Nephron progenitor cell (in vitro differentiated cells): ENCODE measurements at regions not wholly inside any gene's neighbourhood (a gene's known extent, or its start where the extent isn't known, plus 50 kb on each side); places are given as distances from the start of the nearest gene placed in this dataset.
A peak's percentile ranks its signal among the peaks of the same experiment; 100 is the strongest.

Experiments
- DNase-seq: peaks from one replicate; pipeline ENCODE4 v3.0.0; 2021
- H3K27ac Mint-ChIP-seq: 2 replicates; pipeline ENCODE4 v1.8.0; 2021; ENCODE audit warnings: mild to moderate bottlenecking, moderate library complexity, mixed read lengths
- H3K27me3 Mint-ChIP-seq: 2 replicates; pipeline ENCODE4 v1.8.0; 2021; ENCODE audit warnings: mild to moderate bottlenecking, low read depth, mixed read lengths; ENCODE audit not compliant: poor library complexity
- H3K36me3 Mint-ChIP-seq: 2 replicates; pipeline ENCODE4 v1.8.0; 2021; ENCODE audit warnings: low read depth, mixed read lengths
- H3K4me1 Mint-ChIP-seq: 2 replicates; pipeline ENCODE4 v1.8.0; 2021; ENCODE audit warnings: mixed read lengths
- H3K4me3 Mint-ChIP-seq: 2 replicates; pipeline ENCODE4 v1.8.0; 2021; ENCODE audit warnings: mild to moderate bottlenecking, moderate library complexity, mixed read lengths
- H3K9me3 Mint-ChIP-seq: 2 replicates; pipeline ENCODE4 v1.8.0; 2021; ENCODE audit warnings: mild to moderate bottlenecking, moderate library complexity, mixed read lengths
- TF ChIP-seq, protein P1 (sequence below): fragments of 200-600 bp; sonication (generic); IDR thresholded peaks from 2 replicates; pipeline ENCODE4 v1.5.0; 2021; ENCODE audit warnings: antibody characterized with exemption

DNA sequence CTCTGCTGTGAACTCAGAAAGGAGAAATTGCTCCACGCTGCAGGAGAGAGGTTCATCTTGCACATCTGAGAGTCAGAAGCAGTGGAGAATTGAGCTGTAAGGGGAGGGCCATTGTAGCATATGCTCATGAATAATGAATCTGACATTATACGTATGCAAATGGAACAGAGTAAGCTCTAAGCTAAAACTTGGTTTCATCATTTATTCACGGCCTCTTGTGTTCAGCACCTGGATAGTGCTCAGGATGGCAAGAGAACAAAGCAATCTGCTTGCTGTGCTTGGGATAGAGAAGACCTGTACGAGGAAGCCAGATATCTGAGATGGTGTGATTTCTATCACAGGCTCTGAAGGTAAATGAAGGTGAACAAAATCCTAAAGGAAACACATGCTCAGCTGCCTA lies 87.9 kb upstream of the GCFC2 start:
- no peaks in the 10 kb centered on the region for H3K9me3 Mint-ChIP-seq
- no peak for DNase-seq
- no peaks in the 10 kb centered on the region for H3K36me3 Mint-ChIP-seq
- H3K27me3 Mint-ChIP-seq = no peaks in the 10 kb centered on the region
- TF ChIP-seq, protein P1, sequence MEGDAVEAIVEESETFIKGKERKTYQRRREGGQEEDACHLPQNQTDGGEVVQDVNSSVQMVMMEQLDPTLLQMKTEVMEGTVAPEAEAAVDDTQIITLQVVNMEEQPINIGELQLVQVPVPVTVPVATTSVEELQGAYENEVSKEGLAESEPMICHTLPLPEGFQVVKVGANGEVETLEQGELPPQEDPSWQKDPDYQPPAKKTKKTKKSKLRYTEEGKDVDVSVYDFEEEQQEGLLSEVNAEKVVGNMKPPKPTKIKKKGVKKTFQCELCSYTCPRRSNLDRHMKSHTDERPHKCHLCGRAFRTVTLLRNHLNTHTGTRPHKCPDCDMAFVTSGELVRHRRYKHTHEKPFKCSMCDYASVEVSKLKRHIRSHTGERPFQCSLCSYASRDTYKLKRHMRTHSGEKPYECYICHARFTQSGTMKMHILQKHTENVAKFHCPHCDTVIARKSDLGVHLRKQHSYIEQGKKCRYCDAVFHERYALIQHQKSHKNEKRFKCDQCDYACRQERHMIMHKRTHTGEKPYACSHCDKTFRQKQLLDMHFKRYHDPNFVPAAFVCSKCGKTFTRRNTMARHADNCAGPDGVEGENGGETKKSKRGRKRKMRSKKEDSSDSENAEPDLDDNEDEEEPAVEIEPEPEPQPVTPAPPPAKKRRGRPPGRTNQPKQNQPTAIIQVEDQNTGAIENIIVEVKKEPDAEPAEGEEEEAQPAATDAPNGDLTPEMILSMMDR = no peak
- H3K4me3 Mint-ChIP-seq = no peak overlapping the region
- H3K27ac Mint-ChIP-seq = no peak overlapping the region
- H3K4me1 Mint-ChIP-seq = no peaks in the 10 kb centered on the region

DNA sequence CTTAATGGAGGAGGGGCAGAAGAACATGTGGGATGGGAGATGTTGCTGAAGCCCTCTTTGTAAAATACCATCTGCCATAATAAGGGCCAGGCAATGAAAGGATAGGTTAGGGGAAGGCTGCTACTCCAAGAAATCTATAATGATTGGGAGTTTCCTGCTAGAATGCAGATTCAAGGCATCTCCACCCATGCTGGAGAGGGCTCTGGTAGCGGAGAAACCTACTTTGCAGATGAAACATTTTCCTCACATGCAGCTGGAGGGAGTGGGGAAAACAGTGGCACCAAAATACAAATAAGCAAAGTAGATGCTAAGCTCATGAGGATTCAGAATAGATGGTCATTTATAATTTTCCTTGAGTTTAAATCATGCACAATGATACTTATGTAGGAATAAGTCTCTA lies 82.3 kb upstream of the GCFC2 start:
- no peak overlapping the region for H3K4me3 Mint-ChIP-seq
- H3K36me3 Mint-ChIP-seq = no peaks in the 10 kb centered on the region
- H3K27ac Mint-ChIP-seq = no peak overlapping the region
- no peak for DNase-seq
- no peaks in the 10 kb centered on the region for H3K27me3 Mint-ChIP-seq
- TF ChIP-seq, protein P1 = no peak
- no peaks in the 10 kb centered on the region for H3K9me3 Mint-ChIP-seq
- peaks cover 7% of the 10 kb centered on the region for H3K4me1 Mint-ChIP-seq

DNA sequence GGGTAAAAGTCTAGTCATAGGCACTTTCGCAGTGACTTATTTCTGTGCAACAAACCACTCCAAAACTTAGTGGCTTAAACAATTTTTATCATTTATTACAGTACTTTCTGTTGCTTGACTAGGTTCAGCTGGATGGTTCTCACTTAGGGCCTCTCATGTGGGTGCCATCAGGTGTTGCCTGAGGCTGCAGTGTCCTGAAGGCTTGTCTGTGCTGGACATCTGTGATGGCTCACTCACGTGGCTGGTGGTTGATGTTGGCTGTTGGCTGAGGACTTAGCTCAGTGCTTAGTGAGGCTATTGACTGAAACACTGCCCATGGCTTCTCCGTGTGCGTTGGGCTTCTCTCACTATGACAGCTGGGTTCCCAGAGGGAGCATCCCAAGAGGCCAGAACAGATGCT lies 81.4 kb upstream of the GCFC2 start:
- TF ChIP-seq, protein P1 = no peak
- no peaks in the 10 kb centered on the region for H3K36me3 Mint-ChIP-seq
- DNase-seq = no peak
- H3K4me1 Mint-ChIP-seq = peaks cover 13% of the 10 kb centered on the region
- H3K27me3 Mint-ChIP-seq = no peaks in the 10 kb centered on the region
- H3K4me3 Mint-ChIP-seq = no peak overlapping the region
- no peaks in the 10 kb centered on the region for H3K9me3 Mint-ChIP-seq
- H3K27ac Mint-ChIP-seq = no peak overlapping the region

DNA sequence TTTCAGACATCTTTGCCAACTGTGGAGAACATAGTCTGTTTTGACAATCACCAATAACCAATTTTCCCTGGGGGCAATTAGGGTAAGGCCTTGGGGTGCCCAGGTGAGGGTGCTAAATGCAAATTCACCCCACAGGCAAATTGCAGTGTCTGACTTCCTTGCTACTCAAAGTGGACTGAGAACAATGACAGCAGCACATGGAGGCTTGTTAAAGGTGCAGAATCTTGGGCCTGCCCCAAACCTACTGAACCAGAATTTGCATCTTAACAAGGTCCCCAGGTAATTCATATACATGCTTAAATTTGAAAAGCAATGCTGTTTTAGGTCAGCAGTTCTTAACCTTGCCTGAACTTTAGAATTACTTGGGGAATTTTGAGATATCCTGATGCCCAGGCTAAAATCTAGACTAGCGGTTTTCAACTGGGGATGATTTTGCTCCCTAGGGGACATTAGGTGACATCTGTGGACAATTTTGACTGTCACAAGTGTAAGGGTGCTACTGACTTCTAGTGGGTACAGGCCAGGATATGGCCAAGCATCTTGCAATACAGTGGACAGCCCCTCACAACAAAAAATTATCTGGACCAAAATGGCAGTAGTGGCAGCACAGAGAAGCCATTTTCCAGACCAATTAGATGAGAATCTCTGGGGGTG lies 80.2 kb upstream of the GCFC2 start:
- TF ChIP-seq, protein P1 = no peak
- DNase-seq = no peak
- peaks cover 13% of the 10 kb centered on the region for H3K4me1 Mint-ChIP-seq
- no peaks in the 10 kb centered on the region for H3K36me3 Mint-ChIP-seq
- H3K27me3 Mint-ChIP-seq = no peaks in the 10 kb centered on the region
- no peak overlapping the region for H3K4me3 Mint-ChIP-seq
- no peak overlapping the region for H3K27ac Mint-ChIP-seq
- H3K9me3 Mint-ChIP-seq = no peaks in the 10 kb centered on the region

DNA sequence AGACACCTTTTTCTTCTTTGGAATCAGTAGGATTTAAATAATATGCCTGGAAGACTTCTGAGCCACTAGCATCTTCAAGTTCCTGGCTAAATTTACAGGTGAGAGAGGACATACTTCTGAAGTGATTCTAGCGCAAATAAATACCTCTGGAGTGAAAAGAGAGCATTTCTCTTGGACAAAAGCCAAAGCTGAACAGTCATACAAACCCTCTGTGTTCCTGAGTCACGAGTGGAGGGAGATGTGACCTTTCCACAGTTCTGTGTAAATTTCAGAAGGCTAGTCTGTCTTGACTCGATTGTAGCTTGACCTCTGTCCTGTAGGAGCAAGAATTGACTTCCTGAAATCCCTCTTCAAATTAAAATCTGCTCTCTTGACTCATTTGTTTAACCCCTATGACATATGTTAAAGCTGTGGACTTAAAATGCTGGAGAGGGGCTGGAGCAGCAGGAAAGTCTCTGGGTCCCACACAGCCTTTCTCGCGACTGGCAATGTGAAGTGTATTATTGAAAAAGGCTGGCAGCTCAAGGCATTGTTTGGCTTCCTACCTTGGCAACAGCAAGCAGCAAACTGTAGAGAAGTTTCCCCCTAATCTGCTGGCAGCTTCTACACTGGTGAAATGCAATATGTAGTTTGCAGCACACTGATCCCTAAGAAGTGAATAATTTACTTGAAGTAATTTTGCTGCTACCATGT lies 79.6 kb upstream of the GCFC2 start:
- Mint-ChIP-seq H3K27ac (peak overlapping the region; percentile 24), H3K9me3 (no peaks in the 10 kb centered on the region), H3K4me3 (no peak overlapping the region), H3K27me3 (no peaks in the 10 kb centered on the region), H3K4me1 (peaks cover 13% of the 10 kb centered on the region), H3K36me3 (no peaks in the 10 kb centered on the region)
- TF ChIP-seq, protein P1 = no peak
- DNase-seq = no peak

DNA sequence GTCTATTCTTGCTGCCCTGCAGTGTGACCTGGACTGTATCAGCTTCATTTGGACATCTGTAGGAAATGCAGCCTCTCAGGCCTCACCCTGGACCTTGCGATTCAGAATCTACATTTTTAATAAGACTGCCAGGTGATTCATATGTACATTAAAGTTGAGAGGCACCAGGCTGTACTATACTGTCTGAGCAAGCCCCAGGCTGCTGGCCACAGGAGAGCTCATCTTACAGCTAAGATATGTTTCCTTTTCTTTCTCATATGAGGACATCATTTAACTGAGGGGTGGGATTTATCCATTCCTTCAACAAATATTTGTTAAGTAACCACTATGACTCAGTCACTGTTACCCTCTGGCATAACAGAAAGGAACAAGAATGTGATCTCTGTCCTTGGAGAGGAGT lies 78.2 kb upstream of the GCFC2 start:
- Mint-ChIP-seq H3K4me3 (no peak overlapping the region), H3K4me1 (peaks cover 13% of the 10 kb centered on the region), H3K27ac (no peak overlapping the region), H3K27me3 (no peaks in the 10 kb centered on the region), H3K9me3 (no peaks in the 10 kb centered on the region), H3K36me3 (no peaks in the 10 kb centered on the region)
- TF ChIP-seq, protein P1 = no peak
- DNase-seq = no peak
